ENCODE measurements at regions not wholly inside any gene's neighbourhood (a gene's known extent, or its start where the extent isn't known, plus 50 kb on each side); places are given as distances from the start of the nearest gene placed in this dataset. TPM values are rescaled to one million over a fixed set of nuclear protein-coding genes. Genes with fewer than 3 reads are reported as not detected.

- no peak overlapping the region for H3K9ac ChIP-seq
- no peak for DNase-seq (ENCODE audit: low spot score)
- TF ChIP-seq EZH2 (IDR thresholded peaks at IDR 0.05) (no peak), EZH2phosphoT487 (IDR thresholded peaks at IDR 0.05) (no peak)
- TF ChIP-seq, protein P1, sequence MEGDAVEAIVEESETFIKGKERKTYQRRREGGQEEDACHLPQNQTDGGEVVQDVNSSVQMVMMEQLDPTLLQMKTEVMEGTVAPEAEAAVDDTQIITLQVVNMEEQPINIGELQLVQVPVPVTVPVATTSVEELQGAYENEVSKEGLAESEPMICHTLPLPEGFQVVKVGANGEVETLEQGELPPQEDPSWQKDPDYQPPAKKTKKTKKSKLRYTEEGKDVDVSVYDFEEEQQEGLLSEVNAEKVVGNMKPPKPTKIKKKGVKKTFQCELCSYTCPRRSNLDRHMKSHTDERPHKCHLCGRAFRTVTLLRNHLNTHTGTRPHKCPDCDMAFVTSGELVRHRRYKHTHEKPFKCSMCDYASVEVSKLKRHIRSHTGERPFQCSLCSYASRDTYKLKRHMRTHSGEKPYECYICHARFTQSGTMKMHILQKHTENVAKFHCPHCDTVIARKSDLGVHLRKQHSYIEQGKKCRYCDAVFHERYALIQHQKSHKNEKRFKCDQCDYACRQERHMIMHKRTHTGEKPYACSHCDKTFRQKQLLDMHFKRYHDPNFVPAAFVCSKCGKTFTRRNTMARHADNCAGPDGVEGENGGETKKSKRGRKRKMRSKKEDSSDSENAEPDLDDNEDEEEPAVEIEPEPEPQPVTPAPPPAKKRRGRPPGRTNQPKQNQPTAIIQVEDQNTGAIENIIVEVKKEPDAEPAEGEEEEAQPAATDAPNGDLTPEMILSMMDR (IDR thresholded peaks at IDR 0.05): no peak
- no peaks in the 10 kb centered on the region for H3K36me3 Mint-ChIP-seq
- no peaks in the 10 kb centered on the region for H3K9me3 Mint-ChIP-seq
- H3K9me3 ChIP-seq (ENCODE audit: low read depth): no peaks in the 10 kb centered on the region
- H3K27me3 Mint-ChIP-seq (ENCODE audit: insufficient read depth, low read depth): no peaks in the 10 kb centered on the region
- H3K4me3 Mint-ChIP-seq: no peak overlapping the region
- no peak overlapping the region for H3K4me3 ChIP-seq
- no peaks in the 10 kb centered on the region for H3K27me3 ChIP-seq
- H3K79me2 ChIP-seq (ENCODE audit: low read depth): no peaks in the 10 kb centered on the region
- H3F3A ChIP-seq (ENCODE audit: low read depth): no peaks in the 10 kb centered on the region
- no peaks in the 10 kb centered on the region for H3K4me1 ChIP-seq
- no peak overlapping the region for H2AFZ ChIP-seq (replicated peaks)
- no peak overlapping the region for H3K4me2 ChIP-seq
- no peaks in the 10 kb centered on the region for H3K4me1 Mint-ChIP-seq
- no peaks in the 10 kb centered on the region for H3K36me3 ChIP-seq
- no peak overlapping the region for H3K27ac ChIP-seq
- H3K27ac Mint-ChIP-seq: no peak overlapping the region
- no peaks in the 10 kb centered on the region for H4K20me1 ChIP-seq (ENCODE audit: low read depth)
These were observed 56.3 kb upstream of the CPNE8 start for GRCh38 chr12:38961683-38962082.

DNA sequence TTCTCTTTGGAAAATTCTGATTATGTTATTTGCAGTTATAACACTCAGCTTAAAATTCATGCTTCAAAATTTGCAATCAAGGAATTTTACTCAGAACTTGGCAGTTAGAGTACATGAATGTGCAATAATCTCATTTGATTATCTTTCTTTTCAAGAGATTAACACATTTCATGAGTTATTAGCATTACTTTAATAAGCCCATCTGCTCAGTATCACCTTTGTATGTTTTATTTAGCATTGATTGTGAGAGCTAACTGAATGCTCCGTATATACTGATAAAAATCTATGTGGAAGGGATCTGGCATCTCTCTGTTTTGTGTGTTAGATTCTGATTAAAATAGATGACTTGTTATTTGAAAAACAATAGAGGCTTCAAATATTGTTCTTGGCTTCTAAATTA, 55.6 kb upstream of the CPNE8 start:
- Histone ChIP-seq H3F3A (ENCODE audit: low read depth) (no peaks in the 10 kb centered on the region), H3K27me3 (no peaks in the 10 kb centered on the region), H3K79me2 (ENCODE audit: low read depth) (no peaks in the 10 kb centered on the region), H4K20me1 (ENCODE audit: low read depth) (no peaks in the 10 kb centered on the region), H3K4me3 (no peak overlapping the region), H3K36me3 (no peaks in the 10 kb centered on the region), H3K9me3 (ENCODE audit: low read depth) (no peaks in the 10 kb centered on the region), H2AFZ (replicated peaks) (no peak overlapping the region), H3K27ac (no peak overlapping the region), H3K9ac (no peak overlapping the region), H3K4me1 (no peaks in the 10 kb centered on the region), H3K4me2 (no peak overlapping the region)
- no peaks in the 10 kb centered on the region for H3K36me3 Mint-ChIP-seq
- H3K4me1 Mint-ChIP-seq: no peaks in the 10 kb centered on the region
- H3K9me3 Mint-ChIP-seq: no peaks in the 10 kb centered on the region
- no peak for DNase-seq (ENCODE audit: low spot score)
- no peaks in the 10 kb centered on the region for H3K27me3 Mint-ChIP-seq (ENCODE audit: insufficient read depth, low read depth)
- no peak overlapping the region for H3K4me3 Mint-ChIP-seq
- TF ChIP-seq, protein P1 (IDR thresholded peaks at IDR 0.05): no peak
- no peak for TF ChIP-seq EZH2phosphoT487 (IDR thresholded peaks at IDR 0.05)
- TF ChIP-seq EZH2 (IDR thresholded peaks at IDR 0.05): no peak
- H3K27ac Mint-ChIP-seq: no peak overlapping the region

- Mint-ChIP-seq H3K27ac (no peak overlapping the region), H3K4me1 (no peaks in the 10 kb centered on the region), H3K27me3 (ENCODE audit: insufficient read depth, low read depth) (no peaks in the 10 kb centered on the region), H3K4me3 (no peak overlapping the region), H3K9me3 (no peaks in the 10 kb centered on the region), H3K36me3 (no peaks in the 10 kb centered on the region)
- TF ChIP-seq, protein P1 (IDR thresholded peaks at IDR 0.05): no peak
- no peak for TF ChIP-seq EZH2 (IDR thresholded peaks at IDR 0.05)
- TF ChIP-seq EZH2phosphoT487 (IDR thresholded peaks at IDR 0.05): no peak
- H3K9me3 ChIP-seq (ENCODE audit: low read depth): no peaks in the 10 kb centered on the region
- H3K4me1 ChIP-seq: no peaks in the 10 kb centered on the region
- no peaks in the 10 kb centered on the region for H3K36me3 ChIP-seq
- H3K79me2 ChIP-seq (ENCODE audit: low read depth): no peaks in the 10 kb centered on the region
- DNase-seq (ENCODE audit: low spot score): no peak
- no peak overlapping the region for H3K9ac ChIP-seq
- no peaks in the 10 kb centered on the region for H3K27me3 ChIP-seq
- H2AFZ ChIP-seq (replicated peaks): no peak overlapping the region
- no peaks in the 10 kb centered on the region for H4K20me1 ChIP-seq (ENCODE audit: low read depth)
- no peak overlapping the region for H3K4me2 ChIP-seq
- H3F3A ChIP-seq (ENCODE audit: low read depth): no peaks in the 10 kb centered on the region
- H3K27ac ChIP-seq: no peak overlapping the region
- no peak overlapping the region for H3K4me3 ChIP-seq
These were observed 50.9 kb upstream of the CPNE8 start for GRCh38 chr12:38956337-38956736.

Small RNA genes lying in the stretch of these regions (small RNA-seq; reads per million reads assigned to genes)
- gene AC084373.1: not detected
